Gastrocnemius medialis (tissue), 4 donors: ENCODE measurements at regions not wholly inside any gene's neighbourhood (a gene's known extent, or its start where the extent isn't known, plus 50 kb on each side); places are given as distances from the start of the nearest gene placed in this dataset.

Source experiments
- CTCF ChIP-seq, 5 experiments: fragments of 450-650 bp in 3 of 5; fragments of 200-600 bp in 2 of 5; sonication (generic) in 2 of 5; IDR thresholded peaks in 4 of 5; conservative IDR thresholded peaks in 1 of 5; 1 replicate in 4 of 5; 2 replicates in 1 of 5; pipeline ENCODE4 v1.5.1; 2016 to 2019; ENCODE audit warnings: antibody characterized with exemption in 5 of 5, mild to moderate bottlenecking in 3 of 5, moderate library complexity in 3 of 5
- POLR2A ChIP-seq, 2 donors: fragments of 450-650 bp; IDR thresholded peaks; one replicate each; pipeline ENCODE4 v1.6.1; 2017; ENCODE audit warnings: antibody characterized with exemption in 2 of 2, mild to moderate bottlenecking in 2 of 2, moderate library complexity in 2 of 2

GRCh38 chr2:16207151-16207550 lies 266.8 kb downstream of the MYCN start:
- no peak for TF ChIP-seq CTCF (IDR thresholded peaks at IDR 0.05 in 4 of 5, conservative IDR thresholded peaks at IDR 0.05 in 1 of 5)
- no peak for TF ChIP-seq POLR2A (IDR thresholded peaks at IDR 0.05)
